Rectal smooth muscle tissue (tissue), 1 donor: ENCODE measurements at regions not wholly inside any gene's neighbourhood (a gene's known extent, or its start where the extent isn't known, plus 50 kb on each side); places are given as distances from the start of the nearest gene placed in this dataset.

Source experiments
- H3K27ac ChIP-seq: one replicate; pipeline ENCODE4 v1.7.0; 2013; ENCODE audit warnings: low read depth, low read length, inconsistent platforms
- H3K27me3 ChIP-seq: one replicate; pipeline ENCODE4 v1.7.0; 2013; ENCODE audit warnings: low read length; ENCODE audit not compliant: control insufficient read depth, insufficient read depth
- H3K36me3 ChIP-seq: one replicate; pipeline ENCODE4 v1.7.0; 2013; ENCODE audit warnings: low read length; ENCODE audit not compliant: control insufficient read depth, insufficient read depth
- H3K4me1 ChIP-seq: one replicate; pipeline ENCODE4 v1.7.0; 2013; ENCODE audit warnings: low read length; ENCODE audit not compliant: control insufficient read depth, insufficient read depth
- H3K4me3 ChIP-seq: one replicate; pipeline ENCODE4 v1.7.0; 2013; ENCODE audit warnings: low read length
- H3K9ac ChIP-seq: one replicate; pipeline ENCODE4 v1.7.0; 2013; ENCODE audit warnings: low read length

DNA sequence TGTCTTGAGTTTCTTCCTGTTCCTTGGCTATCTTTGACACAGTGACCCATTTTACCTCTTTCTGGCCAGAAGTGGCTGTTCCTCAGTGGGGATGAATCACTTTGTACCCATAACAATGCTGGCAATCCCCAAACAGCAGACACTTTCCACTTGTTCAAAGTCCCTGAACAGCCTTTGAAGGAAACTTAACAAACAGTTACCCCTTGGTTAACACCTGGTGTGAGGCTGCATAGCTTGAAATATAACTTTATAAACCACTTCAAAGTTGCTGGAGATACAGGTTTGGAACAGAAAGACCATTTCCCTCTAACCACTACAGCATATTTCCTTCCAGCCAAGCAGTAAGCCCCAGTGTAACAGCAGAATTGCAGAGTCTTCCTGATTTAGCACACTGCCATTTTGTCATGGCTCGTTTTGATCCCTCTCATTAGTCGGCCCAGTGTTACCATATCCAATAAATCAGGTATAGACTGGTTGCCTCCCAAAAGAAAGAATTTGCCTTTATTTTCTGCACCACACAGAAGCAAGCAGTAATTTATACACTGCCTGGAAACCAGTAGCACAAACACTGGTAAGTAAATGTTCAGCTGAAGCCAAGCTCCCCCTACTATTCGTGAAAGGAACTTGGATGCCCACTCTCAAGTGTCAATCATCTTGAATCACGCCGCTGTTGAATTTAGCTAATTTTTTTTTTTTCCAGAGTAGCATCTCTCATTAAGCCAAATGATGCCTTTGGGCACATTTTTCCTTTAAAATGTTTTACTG is 225.9 kb downstream of the PIK3R1 start:
- H3K4me1 ChIP-seq = peaks cover 3% of the 10 kb centered on the region
- H3K4me3 ChIP-seq = no peak overlapping the region
- no peaks in the 10 kb centered on the region for H3K36me3 ChIP-seq
- no peaks in the 10 kb centered on the region for H3K27me3 ChIP-seq
- no peak overlapping the region for H3K27ac ChIP-seq
- H3K9ac ChIP-seq = no peak overlapping the region

DNA sequence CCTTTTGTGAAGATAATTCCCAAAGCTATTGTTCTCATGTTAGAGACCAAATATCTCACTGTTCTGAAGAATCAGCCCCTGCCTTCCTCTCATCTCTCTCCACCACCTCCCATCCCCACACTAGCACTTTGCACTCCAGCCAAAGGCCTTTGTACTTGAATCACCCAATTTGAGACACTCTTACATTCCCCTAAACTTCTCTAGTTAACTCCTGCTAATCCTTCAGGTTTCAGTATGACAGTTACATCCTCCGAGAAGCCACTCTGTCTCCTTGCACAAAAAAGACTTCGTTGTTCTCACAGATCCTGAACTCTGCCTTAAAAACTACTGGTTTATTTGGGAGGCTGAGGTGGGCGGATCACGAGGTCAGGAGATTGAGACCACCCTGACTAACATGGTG is 227.5 kb downstream of the PIK3R1 start:
- no peak overlapping the region for H3K9ac ChIP-seq
- H3K27ac ChIP-seq = no peak overlapping the region
- no peaks in the 10 kb centered on the region for H3K36me3 ChIP-seq
- H3K27me3 ChIP-seq = no peaks in the 10 kb centered on the region
- H3K4me3 ChIP-seq = no peak overlapping the region
- peaks cover 3% of the 10 kb centered on the region for H3K4me1 ChIP-seq

DNA sequence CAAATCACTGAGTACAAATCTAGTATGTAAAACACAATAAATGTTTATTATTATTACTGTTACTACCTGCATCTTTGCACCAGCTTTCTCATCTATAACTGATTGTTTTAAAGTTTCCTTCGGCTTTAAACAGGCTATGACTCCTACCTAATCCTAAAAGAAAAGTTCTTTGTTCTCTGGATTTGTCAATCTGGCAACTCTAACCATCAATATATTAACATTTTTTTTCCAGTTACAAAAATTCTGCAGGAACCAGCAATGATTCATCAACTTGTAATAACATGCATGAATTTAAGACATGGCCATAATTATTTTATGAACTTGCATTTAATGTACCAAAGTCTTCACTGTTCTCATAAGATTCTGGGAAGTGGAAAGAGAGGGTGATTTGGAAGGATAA is 228.5 kb downstream of the PIK3R1 start:
- Histone ChIP-seq H3K4me1 (peaks cover 3% of the 10 kb centered on the region), H3K36me3 (no peaks in the 10 kb centered on the region), H3K27me3 (no peaks in the 10 kb centered on the region), H3K4me3 (no peak overlapping the region), H3K9ac (no peak overlapping the region), H3K27ac (no peak overlapping the region)

DNA sequence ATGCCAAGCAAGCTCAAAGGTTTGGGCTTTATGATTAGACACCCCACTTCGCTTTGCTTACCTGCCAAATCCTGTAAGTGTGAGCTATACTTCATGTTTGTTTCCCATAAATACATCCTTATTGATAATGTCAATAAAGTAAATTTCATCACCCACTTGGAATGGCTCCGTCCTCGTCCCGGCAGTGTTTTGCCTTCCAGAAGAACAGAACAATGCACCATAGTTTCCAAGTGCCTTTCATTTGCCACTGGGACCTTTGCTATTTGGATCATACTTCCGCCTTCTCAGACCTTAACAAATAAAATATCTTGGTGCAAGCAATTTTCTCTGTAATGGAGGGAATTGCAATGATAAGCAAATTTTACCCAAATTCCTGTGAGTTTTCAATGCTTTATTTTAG is 229.3 kb downstream of the PIK3R1 start:
- H3K27ac ChIP-seq = no peak overlapping the region
- no peaks in the 10 kb centered on the region for H3K27me3 ChIP-seq
- H3K4me1 ChIP-seq = peaks cover 3% of the 10 kb centered on the region
- no peaks in the 10 kb centered on the region for H3K36me3 ChIP-seq
- no peak overlapping the region for H3K9ac ChIP-seq
- no peak overlapping the region for H3K4me3 ChIP-seq

DNA sequence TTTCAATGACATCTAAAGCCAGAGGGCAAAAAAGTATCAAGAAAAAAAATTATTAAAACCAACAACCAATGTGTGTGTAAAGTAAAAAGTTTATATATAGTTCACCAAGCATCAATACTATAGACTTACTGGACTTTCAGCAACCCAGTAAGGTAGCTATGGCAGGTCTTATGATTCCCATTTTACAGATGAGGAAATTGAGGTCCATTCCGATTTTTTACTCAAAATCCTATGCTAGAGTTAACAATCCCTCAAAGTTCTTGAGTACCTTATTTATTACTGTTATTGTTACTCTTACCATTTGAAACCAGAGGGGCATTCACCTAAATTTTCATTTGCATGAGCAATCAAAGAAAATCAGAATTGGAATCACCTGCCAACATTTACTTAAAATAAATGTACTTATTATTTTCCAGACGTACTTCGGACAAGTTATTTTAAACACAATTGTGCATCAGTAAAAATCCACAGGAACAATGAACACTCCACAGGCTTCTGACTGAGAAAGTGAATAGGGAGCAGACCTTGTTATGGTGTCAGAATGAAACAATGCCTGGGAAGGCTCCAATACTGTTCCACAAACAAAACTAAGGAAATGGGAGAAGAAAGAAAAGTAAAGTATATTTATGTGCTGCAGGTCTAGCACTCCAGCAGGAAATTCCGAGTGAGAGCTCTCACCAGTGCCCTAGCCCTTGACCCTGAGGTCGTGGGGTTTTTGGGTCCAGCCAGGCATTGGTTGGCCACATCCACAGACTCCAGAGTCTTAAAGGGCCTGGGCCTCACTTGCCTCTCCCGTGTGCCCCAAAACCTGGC is 229.9 kb downstream of the PIK3R1 start:
- Histone ChIP-seq H3K27me3 (no peaks in the 10 kb centered on the region), H3K9ac (no peak overlapping the region), H3K4me3 (no peak overlapping the region), H3K4me1 (peaks cover 3% of the 10 kb centered on the region), H3K27ac (no peak overlapping the region), H3K36me3 (no peaks in the 10 kb centered on the region)

DNA sequence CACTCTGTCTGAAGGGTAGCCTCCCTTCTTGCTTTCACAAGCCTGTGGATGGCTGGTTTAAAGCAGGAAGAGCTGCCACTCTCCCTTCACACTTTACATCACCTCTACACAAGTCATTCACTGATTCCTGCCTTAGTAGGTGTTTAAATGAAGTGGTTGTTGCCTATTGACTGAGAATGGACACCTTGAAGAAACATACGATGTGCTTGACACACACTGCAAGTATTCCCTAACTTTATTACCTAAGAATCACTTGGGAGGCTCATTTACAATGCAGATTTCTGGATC is 230.5 kb downstream of the PIK3R1 start:
- Histone ChIP-seq H3K9ac (no peak overlapping the region), H3K27me3 (no peaks in the 10 kb centered on the region), H3K4me3 (no peak overlapping the region), H3K27ac (no peak overlapping the region), H3K4me1 (peaks cover 3% of the 10 kb centered on the region), H3K36me3 (no peaks in the 10 kb centered on the region)

DNA sequence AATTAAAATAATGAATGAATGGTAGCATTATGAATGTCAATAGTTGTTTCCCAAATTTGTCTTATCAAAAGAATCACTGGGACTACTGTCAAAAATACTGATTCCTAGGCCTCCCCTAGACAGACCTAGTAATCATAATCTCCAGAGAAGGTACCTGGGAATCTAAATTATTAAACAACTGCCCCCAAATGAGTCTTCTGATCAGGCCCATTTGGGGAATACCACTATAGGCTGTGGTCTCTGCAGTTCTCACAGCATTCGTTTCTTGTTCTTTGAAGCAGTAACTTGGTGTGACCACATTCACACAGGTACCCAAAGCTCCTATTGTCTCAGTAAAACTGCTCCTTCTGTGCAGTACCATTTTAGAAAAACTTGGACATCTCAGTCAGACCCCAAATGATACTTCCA is 230.9 kb downstream of the PIK3R1 start:
- Histone ChIP-seq H3K36me3 (no peaks in the 10 kb centered on the region), H3K4me1 (peaks cover 3% of the 10 kb centered on the region), H3K27me3 (no peaks in the 10 kb centered on the region), H3K9ac (no peak overlapping the region), H3K27ac (no peak overlapping the region), H3K4me3 (no peak overlapping the region)

DNA sequence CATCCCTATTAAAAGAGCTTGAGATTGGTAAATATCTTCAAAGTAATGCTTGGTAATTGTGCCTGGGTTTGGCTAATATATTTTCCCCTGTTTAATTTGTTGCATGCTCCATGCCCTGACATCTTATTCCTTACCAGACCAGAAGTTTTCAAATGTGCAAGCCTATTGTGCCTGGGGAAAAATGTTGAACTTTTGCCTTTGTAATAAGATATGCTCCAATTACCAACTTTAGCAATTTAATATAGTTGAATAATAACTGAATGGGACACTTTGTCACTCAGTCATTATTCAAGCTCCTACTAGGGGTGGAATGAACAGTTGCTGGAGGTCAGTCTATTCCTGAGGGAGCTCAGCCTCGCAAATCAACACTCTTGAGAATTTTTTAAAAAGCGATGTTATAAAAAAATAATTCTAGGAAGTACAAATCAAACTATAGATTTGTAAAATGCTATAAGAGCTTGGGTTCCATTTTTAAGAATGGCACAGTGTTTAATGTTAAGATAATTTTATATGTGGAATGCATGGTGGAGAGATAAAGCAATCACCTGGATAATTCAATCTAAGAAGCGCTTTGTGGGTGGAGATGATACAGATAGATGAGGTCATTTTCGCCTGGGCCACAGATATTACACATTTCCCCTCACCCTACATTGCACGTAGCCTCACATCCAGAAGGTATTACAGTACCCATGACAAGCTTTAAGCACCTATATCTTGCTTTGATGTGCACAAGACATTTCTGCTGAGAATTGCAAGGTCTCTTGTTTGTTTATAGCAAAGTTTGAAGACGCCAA is 231.8 kb downstream of the PIK3R1 start:
- no peak overlapping the region for H3K27ac ChIP-seq

DNA sequence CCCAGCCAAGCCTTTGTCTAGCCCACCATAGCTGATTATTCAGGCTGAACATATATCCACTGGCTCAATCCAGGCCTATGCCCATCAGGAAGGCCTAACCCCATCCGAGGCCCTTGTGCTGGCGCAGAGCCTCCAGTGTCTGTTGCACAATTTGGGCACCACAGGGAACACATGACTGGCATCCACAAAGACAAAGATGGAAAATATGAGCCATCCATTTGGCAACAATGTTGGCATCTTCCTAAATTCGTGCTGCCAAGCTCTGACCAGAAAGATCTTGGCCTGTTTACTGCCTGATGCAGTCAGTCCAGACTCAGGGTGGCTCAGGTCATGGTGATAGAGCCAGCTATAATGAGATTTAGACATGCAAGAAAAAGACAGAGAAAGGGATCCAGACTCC is 233.8 kb downstream of the PIK3R1 start:
- H3K4me3 ChIP-seq = no peak overlapping the region
- H3K9ac ChIP-seq = no peak overlapping the region
- H3K27me3 ChIP-seq = no peaks in the 10 kb centered on the region
- no peak overlapping the region for H3K27ac ChIP-seq
- H3K36me3 ChIP-seq = no peaks in the 10 kb centered on the region
- no peaks in the 10 kb centered on the region for H3K4me1 ChIP-seq

More for the DNA sequence above, 231.8 kb downstream of the PIK3R1 start:
- Histone ChIP-seq H3K4me3 (no peak overlapping the region), H3K4me1 (no peaks in the 10 kb centered on the region), H3K9ac (no peak overlapping the region), H3K27me3 (no peaks in the 10 kb centered on the region), H3K36me3 (no peaks in the 10 kb centered on the region)

DNA sequence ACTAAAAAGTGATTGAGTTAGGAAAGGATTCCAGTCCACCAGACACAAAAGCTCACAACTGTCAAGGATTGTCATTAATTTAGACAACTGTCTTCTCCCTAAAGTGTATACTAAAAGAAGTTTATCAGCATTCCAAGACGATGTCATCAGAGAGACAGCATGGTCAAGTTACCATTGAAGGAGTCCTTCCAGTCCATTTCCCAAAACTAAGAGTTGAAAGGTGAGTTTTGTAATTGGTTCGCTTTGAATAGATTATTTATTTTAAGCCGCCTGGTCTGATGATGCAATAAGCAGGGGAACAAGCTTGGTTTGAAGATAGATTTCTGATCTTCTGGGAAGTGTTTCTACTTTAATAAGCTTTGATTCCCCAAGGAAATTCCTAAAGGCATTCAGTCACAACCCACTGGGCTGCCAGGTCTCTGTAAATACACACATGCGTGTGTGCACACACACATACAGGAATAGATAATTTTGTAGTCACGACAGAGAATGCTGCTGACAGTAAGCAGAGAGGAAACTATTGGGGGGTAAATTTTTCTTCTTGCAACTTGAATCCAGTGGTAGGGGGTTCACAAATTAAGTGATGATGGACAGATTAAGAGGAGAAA is 234.8 kb downstream of the PIK3R1 start:
- Histone ChIP-seq H3K4me3 (no peak overlapping the region), H3K4me1 (no peaks in the 10 kb centered on the region), H3K36me3 (no peaks in the 10 kb centered on the region), H3K27me3 (no peaks in the 10 kb centered on the region), H3K9ac (no peak overlapping the region), H3K27ac (no peak overlapping the region)

DNA sequence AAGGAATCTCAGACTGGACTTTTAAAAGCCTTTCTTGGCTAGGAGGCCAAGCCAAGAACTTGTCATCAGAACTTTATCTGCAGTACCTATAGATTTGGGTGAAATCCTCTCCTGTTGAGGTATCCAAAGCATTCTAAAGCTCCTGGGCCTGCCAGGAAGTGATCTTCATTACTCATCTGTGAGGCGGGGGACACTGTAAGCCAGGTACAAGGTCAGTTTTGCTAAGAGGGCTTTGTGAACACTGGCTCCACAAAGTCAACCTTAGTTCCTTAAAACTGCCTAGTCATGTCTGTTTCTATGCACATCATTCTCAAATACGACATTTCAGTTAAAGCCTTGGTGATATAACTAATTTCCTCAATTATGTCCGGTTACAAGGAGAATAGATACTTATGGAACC is 236.7 kb downstream of the PIK3R1 start:
- Histone ChIP-seq H3K4me3 (no peak overlapping the region), H3K27ac (no peak overlapping the region), H3K36me3 (no peaks in the 10 kb centered on the region), H3K27me3 (no peaks in the 10 kb centered on the region), H3K4me1 (peaks cover 2% of the 10 kb centered on the region), H3K9ac (no peak overlapping the region)

DNA sequence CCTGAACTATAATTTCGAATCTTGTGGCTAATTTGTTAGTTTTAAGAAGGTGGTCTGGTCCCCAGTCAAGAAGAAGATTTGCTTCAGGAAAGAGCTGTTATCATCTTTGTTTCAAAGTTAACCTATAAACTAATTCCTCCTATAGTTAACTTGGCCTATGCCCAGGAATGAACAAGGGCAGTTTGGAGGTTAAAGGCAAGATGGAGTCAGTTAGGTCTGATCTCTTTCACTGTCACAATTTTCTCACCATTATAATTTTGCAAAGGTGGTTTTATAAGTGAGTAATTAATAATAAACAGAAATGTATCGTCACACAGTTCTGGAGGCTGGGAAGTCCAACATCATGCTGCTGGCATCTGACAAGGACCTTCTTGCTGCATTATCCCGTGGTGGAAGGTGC is 238.6 kb downstream of the PIK3R1 start:
- H3K27ac ChIP-seq = no peak overlapping the region
- H3K27me3 ChIP-seq = no peaks in the 10 kb centered on the region

More for the DNA sequence above, 238.6 kb downstream of the PIK3R1 start:
- no peak overlapping the region for H3K4me3 ChIP-seq
- peaks cover 2% of the 10 kb centered on the region for H3K4me1 ChIP-seq
- no peaks in the 10 kb centered on the region for H3K36me3 ChIP-seq
- H3K9ac ChIP-seq = no peak overlapping the region
